ENCODE measurements at regions not wholly inside any gene's neighbourhood (a gene's known extent, or its start where the extent isn't known, plus 50 kb on each side); places are given as distances from the start of the nearest gene placed in this dataset.

DNA sequence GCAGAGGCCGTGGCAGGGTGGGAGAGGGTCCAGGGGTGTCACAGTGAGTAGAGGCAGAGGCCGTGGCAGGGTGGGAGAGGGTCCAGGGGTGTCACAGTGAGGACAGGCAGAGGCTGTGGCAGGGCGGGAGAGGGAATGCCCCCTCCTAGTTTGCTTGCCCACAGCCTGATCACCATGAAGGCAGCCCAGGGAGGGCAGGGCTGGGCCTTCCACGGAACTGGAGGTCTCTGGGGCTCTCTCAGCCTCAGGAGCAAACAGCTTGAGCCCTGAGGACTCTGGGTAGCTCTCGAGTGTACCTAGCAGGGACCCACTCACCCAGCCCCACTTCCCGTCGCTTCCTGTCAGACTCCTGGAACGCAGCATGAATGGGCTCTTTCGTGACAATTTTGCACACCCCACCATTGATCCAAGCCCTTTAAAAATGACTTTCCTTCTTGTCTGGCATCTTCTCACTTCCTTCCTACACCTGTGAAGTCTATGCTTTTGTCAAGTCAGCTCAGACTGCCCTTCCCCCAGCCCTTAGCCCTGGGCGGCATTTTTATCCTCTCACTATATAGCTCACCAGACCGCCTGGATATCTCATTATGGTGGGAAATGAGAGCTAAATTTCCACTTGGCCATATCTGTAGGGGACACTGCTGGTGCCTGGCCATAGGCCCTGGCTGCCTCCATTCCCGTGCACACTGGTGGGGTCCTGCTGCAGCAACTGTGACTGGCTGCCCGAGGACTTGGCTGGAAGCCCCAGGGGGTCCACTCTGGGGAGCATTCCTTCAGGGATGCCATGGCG lies 140.3 kb downstream of the CDC5L start:
- Mint-ChIP-seq H3K36me3 (ENCODE audit: insufficient read depth) (no peaks in the 10 kb centered on the region), H3K27me3 (ENCODE audit: low read depth) (peaks cover 19% of the 10 kb centered on the region), H3K4me3 (no peak overlapping the region), H3K9me3 (no peaks in the 10 kb centered on the region), H3K4me1 (ENCODE audit: low read depth) (peaks cover 10% of the 10 kb centered on the region)
- ATAC-seq = no peak
- no peak for DNase-seq

DNA sequence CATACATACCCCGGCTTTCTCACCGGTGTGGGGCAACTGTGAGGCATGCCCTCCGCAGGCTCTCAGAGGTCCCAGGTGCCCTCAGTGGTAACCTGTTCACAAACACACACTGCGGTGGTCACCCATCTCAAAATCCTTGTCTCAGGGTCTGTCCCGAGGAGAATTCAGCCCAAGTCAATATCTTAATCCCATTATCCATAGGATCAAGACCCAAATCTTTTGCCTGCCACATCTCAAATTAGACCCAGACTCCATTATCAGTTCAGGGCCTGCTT lies 140.8 kb downstream of the CDC5L start:
- H3K36me3 Mint-ChIP-seq (ENCODE audit: insufficient read depth) = no peaks in the 10 kb centered on the region
- no peak for ATAC-seq

GRCh38 chr6:44528716-44529115 lies 141.2 kb downstream of the CDC5L start:
- DNase-seq (no peak), ATAC-seq (no peak)
- peaks cover 10% of the 10 kb centered on the region for H3K4me1 Mint-ChIP-seq (ENCODE audit: low read depth)
- no peak overlapping the region for H3K4me3 Mint-ChIP-seq
- H3K36me3 Mint-ChIP-seq (ENCODE audit: insufficient read depth) = no peaks in the 10 kb centered on the region
- no peaks in the 10 kb centered on the region for H3K9me3 Mint-ChIP-seq
- H3K27me3 Mint-ChIP-seq (ENCODE audit: low read depth) = peaks cover 15% of the 10 kb centered on the region

More for the DNA sequence above, 140.8 kb downstream of the CDC5L start:
- no peak for DNase-seq
- Mint-ChIP-seq H3K27me3 (ENCODE audit: low read depth) (peaks cover 15% of the 10 kb centered on the region), H3K4me1 (ENCODE audit: low read depth) (peaks cover 10% of the 10 kb centered on the region), H3K4me3 (no peak overlapping the region), H3K9me3 (no peaks in the 10 kb centered on the region)

GRCh38 chr6:44529146-44529905 lies 141.8 kb downstream of the CDC5L start:
- Mint-ChIP-seq H3K27me3 (ENCODE audit: low read depth) (peaks cover 13% of the 10 kb centered on the region), H3K36me3 (ENCODE audit: insufficient read depth) (no peaks in the 10 kb centered on the region), H3K4me1 (ENCODE audit: low read depth) (peaks cover 10% of the 10 kb centered on the region), H3K9me3 (no peaks in the 10 kb centered on the region), H3K4me3 (no peak overlapping the region)
- DNase-seq (no peak), ATAC-seq (no peak)

GRCh38 chr6:44530209-44530909 lies 142.9 kb downstream of the CDC5L start:
- Mint-ChIP-seq H3K4me3 (no peak overlapping the region), H3K9me3 (no peaks in the 10 kb centered on the region), H3K27me3 (ENCODE audit: low read depth) (peaks cover 7% of the 10 kb centered on the region), H3K4me1 (ENCODE audit: low read depth) (peaks cover 8% of the 10 kb centered on the region), H3K36me3 (ENCODE audit: insufficient read depth) (no peaks in the 10 kb centered on the region)
- ATAC-seq (no peak), DNase-seq (no peak)

DNA sequence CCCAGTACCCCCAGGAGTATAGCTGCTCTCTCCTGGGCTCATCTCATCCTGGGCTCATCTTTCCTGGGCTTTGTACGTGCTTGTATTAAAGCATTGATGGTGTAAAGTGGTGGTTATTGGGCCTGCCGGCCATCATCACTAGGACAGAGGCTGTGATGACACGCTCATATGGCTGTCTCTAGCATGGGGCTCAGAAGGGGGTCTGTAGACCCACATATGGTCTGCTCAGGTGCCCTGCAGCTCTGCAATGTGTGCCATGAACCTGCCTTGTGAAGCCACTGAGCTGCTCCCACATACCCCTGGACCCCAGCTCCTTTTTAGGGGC lies 143.4 kb downstream of the CDC5L start:
- no peak for ATAC-seq
- Mint-ChIP-seq H3K27me3 (ENCODE audit: low read depth) (peaks cover 4% of the 10 kb centered on the region), H3K4me1 (ENCODE audit: low read depth) (peaks cover 8% of the 10 kb centered on the region)

DNA sequence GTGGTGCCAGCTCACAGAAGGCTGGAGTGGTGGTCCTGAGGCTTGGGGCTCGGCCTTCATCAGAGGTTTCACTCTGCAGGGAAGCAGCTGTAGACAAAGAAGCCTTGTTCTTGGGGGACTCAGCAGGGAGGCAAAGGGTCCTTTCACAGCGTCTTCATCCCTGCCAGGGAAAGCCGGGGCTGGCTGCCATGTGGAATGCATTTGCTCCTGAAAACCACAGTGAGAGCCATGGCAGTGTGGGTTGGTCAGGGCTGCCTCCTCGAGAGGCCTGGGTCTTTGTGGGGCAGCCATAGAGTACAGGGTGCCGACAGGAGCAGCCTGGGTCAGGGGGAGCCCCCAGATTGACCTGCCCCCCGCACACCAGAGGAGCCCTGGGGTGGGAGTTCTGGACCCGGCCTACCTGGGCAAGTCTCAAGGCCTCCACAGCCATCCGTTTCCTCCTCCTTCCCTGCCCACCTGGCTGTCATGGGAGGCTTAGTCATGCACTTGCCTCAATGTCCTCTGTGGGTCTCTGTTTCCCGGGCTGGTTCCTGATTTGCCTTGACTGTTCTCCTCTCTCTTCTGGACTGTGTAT lies 144.0 kb downstream of the CDC5L start:
- H3K4me1 Mint-ChIP-seq (ENCODE audit: low read depth) = peaks cover 7% of the 10 kb centered on the region
- H3K4me3 Mint-ChIP-seq = no peak overlapping the region
- DNase-seq = no peak
- H3K36me3 Mint-ChIP-seq (ENCODE audit: insufficient read depth) = no peaks in the 10 kb centered on the region
- peaks cover 4% of the 10 kb centered on the region for H3K27me3 Mint-ChIP-seq (ENCODE audit: low read depth)
- no peaks in the 10 kb centered on the region for H3K9me3 Mint-ChIP-seq
- ATAC-seq = no peak

More for the DNA sequence above, 143.4 kb downstream of the CDC5L start:
- Mint-ChIP-seq H3K36me3 (ENCODE audit: insufficient read depth) (no peaks in the 10 kb centered on the region), H3K9me3 (no peaks in the 10 kb centered on the region), H3K4me3 (no peak overlapping the region)
- DNase-seq = no peak

GRCh38 chr6:44533421-44533820 lies 145.9 kb downstream of the CDC5L start:
- no peak for DNase-seq
- ATAC-seq = no peak
- H3K27me3 Mint-ChIP-seq (ENCODE audit: low read depth) = peaks cover 2% of the 10 kb centered on the region
- H3K4me1 Mint-ChIP-seq (ENCODE audit: low read depth) = no peaks in the 10 kb centered on the region
- no peak overlapping the region for H3K4me3 Mint-ChIP-seq
- no peaks in the 10 kb centered on the region for H3K9me3 Mint-ChIP-seq
- H3K36me3 Mint-ChIP-seq (ENCODE audit: insufficient read depth) = no peaks in the 10 kb centered on the region

GRCh38 chr6:44534291-44534690 lies 146.8 kb downstream of the CDC5L start:
- Mint-ChIP-seq H3K4me1 (ENCODE audit: low read depth) (no peaks in the 10 kb centered on the region), H3K4me3 (no peak overlapping the region), H3K27me3 (ENCODE audit: low read depth) (peaks cover 2% of the 10 kb centered on the region), H3K9me3 (no peaks in the 10 kb centered on the region), H3K36me3 (ENCODE audit: insufficient read depth) (no peaks in the 10 kb centered on the region)
- DNase-seq = no peak
- ATAC-seq = no peak

GRCh38 chr6:44535446-44535845 lies 147.9 kb downstream of the CDC5L start:
- Mint-ChIP-seq H3K4me3 (no peak overlapping the region), H3K36me3 (ENCODE audit: insufficient read depth) (no peaks in the 10 kb centered on the region), H3K9me3 (no peaks in the 10 kb centered on the region), H3K27me3 (ENCODE audit: low read depth) (no peaks in the 10 kb centered on the region), H3K4me1 (ENCODE audit: low read depth) (no peaks in the 10 kb centered on the region)
- no peak for ATAC-seq
- DNase-seq = no peak

- ATAC-seq = no peak
- H3K9me3 Mint-ChIP-seq = no peaks in the 10 kb centered on the region
- no peaks in the 10 kb centered on the region for H3K36me3 Mint-ChIP-seq (ENCODE audit: insufficient read depth)
- DNase-seq = no peak
- no peaks in the 10 kb centered on the region for H3K4me1 Mint-ChIP-seq (ENCODE audit: low read depth)
- no peaks in the 10 kb centered on the region for H3K27me3 Mint-ChIP-seq (ENCODE audit: low read depth)
- no peak overlapping the region for H3K4me3 Mint-ChIP-seq
These were observed 148.5 kb downstream of the CDC5L start for GRCh38 chr6:44535967-44536366.

GRCh38 chr6:44537306-44538049 lies 150.0 kb downstream of the CDC5L start:
- Mint-ChIP-seq H3K9me3 (no peaks in the 10 kb centered on the region), H3K4me3 (no peak overlapping the region), H3K4me1 (ENCODE audit: low read depth) (no peaks in the 10 kb centered on the region), H3K36me3 (ENCODE audit: insufficient read depth) (no peaks in the 10 kb centered on the region), H3K27me3 (ENCODE audit: low read depth) (peaks cover 4% of the 10 kb centered on the region)
- no peak for DNase-seq
- no peak for ATAC-seq

GRCh38 chr6:44538131-44538806 lies 150.8 kb downstream of the CDC5L start:
- ATAC-seq = no peak
- no peaks in the 10 kb centered on the region for H3K4me1 Mint-ChIP-seq (ENCODE audit: low read depth)
- no peak overlapping the region for H3K4me3 Mint-ChIP-seq
- H3K9me3 Mint-ChIP-seq = no peaks in the 10 kb centered on the region
- peaks cover 8% of the 10 kb centered on the region for H3K27me3 Mint-ChIP-seq (ENCODE audit: low read depth)
- H3K36me3 Mint-ChIP-seq (ENCODE audit: insufficient read depth) = no peaks in the 10 kb centered on the region
- no peak for DNase-seq

GRCh38 chr6:44538807-44539201 lies 151.3 kb downstream of the CDC5L start:
- Mint-ChIP-seq H3K27me3 (ENCODE audit: low read depth) (peaks cover 8% of the 10 kb centered on the region), H3K4me3 (no peak overlapping the region), H3K9me3 (no peaks in the 10 kb centered on the region), H3K4me1 (ENCODE audit: low read depth) (no peaks in the 10 kb centered on the region), H3K36me3 (ENCODE audit: insufficient read depth) (no peaks in the 10 kb centered on the region)
- no peak for DNase-seq
- ATAC-seq = no peak
